ENCODE measurements at regions not wholly inside any gene's neighbourhood (a gene's known extent, or its start where the extent isn't known, plus 50 kb on each side); places are given as distances from the start of the nearest gene placed in this dataset.

DNA sequence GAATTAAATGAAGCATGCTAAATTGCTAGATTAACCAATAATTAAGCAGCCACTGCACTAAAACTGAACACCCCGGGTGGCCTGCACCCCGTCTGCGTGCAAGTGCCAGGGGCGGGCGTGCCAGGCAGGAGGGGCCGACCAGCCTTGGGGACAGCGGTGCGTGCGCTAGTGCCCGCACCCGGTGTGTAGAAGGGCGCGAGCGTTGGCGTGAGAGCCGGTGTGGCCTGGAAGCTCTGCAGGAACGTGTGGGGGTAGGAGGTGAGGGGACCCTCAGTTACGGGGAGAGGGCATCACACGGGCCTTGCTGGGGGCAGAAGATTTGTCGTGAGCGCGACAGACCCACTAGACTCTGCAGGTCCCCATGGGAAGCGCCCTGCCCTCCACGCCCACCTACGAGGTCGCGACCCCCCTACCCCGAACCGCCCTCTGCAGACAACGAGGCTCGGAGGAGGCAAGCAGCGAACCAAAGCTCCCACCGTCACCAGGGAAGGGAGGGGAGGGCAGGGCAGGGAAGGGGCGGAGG, 105.8 kb downstream of the FAM53A start:
- H3K9ac ChIP-seq (ENCODE audit: low read length in 2 of 2), result no peak overlapping the region
- peak overlapping the region in 1 of 2 donors; percentile 35 for H3K4me3 ChIP-seq (ENCODE audit: low read length in 2 of 2)
- H3K27me3 ChIP-seq (ENCODE audit: control insufficient read depth in 1 of 2, insufficient read depth in 2 of 2, low read length in 2 of 2), result peaks cover 2 to 7% of the 10 kb centered on the region in 2 donors
- H3K9me3 ChIP-seq (ENCODE audit: control insufficient read depth in 2 of 2, low read length in 2 of 2), result no peaks in the 10 kb centered on the region
- no peaks in the 10 kb centered on the region for H3K36me3 ChIP-seq (ENCODE audit: control insufficient read depth in 2 of 2, insufficient read depth in 2 of 2, low read length in 2 of 2)
- H3K4me1 ChIP-seq (ENCODE audit: control insufficient read depth, insufficient read depth, low read length), result peaks cover 11% of the 10 kb centered on the region
- no peak overlapping the region for H3K27ac ChIP-seq (ENCODE audit: low read length)

DNA sequence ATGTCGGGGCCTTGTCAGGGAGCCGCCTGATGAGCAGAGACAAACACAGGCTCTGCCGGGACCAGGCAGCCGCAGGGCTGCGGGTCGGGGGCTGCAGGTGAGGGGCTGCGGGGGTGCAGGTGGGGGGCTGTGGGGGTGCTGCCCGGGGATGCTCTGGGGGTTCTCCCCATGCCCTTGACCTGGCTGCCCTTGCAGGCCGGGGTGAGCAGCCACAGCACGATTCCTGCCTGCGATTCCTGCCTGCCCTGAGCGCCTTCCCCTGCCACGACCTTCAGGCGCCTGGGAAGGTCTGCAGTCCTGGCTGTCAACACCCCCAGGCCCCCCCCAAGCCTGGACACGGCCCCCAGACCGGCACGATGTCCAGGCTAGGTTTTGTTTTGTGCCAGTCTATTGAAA, 106.3 kb downstream of the FAM53A start:
- H3K36me3 ChIP-seq (ENCODE audit: control insufficient read depth in 2 of 2, insufficient read depth in 2 of 2, low read length in 2 of 2), result no peaks in the 10 kb centered on the region
- H3K9me3 ChIP-seq (ENCODE audit: control insufficient read depth in 2 of 2, low read length in 2 of 2), result no peaks in the 10 kb centered on the region
- H3K4me1 ChIP-seq (ENCODE audit: control insufficient read depth, insufficient read depth, low read length), result peaks cover 11% of the 10 kb centered on the region
- no peak overlapping the region for H3K27ac ChIP-seq (ENCODE audit: low read length)
- peaks cover 2 to 7% of the 10 kb centered on the region in 2 donors for H3K27me3 ChIP-seq (ENCODE audit: control insufficient read depth in 1 of 2, insufficient read depth in 2 of 2, low read length in 2 of 2)
- no peak overlapping the region for H3K9ac ChIP-seq (ENCODE audit: low read length in 2 of 2)
- H3K4me3 ChIP-seq (ENCODE audit: low read length in 2 of 2), result no peak overlapping the region

DNA sequence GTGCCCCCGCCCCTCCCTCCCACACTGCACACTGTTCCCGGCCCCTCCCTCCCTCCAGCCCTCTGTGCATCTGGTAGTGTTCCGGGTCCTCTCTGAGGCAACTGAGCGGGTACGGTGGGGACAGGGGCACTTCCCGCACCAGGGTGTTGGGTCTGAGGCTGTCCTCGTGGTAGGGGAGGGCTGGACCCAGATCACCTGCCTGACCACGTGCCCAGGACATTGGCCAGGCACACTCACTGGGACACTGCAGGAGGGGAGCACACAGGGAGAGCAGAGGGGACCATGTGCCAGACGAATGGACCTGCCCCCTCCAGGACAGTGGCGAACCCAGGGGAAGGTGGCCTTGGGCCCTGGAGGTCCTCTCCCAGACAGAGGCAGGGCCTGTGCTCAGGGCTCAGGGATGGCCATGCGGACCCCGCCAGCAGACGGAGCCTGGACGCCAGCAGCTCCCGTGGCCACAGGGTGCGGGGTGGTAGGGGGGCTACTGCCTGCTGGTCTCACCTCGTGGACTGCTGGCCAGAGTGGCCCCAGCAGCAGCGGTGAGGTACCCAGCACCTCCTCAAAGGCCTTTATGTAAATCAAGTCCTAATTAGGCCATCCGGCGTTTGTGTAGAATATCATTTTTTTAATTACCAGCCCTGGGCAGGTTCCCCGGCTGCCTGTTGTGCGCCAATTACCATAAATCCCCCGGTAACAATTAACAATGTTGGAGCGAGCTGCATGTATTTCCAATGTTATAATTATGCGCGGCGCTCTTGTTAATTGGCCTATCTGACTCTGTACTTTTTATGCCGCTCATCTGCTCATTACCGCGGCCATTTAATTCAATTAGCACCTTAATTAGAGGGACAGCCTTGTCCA, 106.9 kb downstream of the FAM53A start:
- H3K36me3 ChIP-seq (ENCODE audit: control insufficient read depth in 2 of 2, insufficient read depth in 2 of 2, low read length in 2 of 2), result no peaks in the 10 kb centered on the region
- H3K4me1 ChIP-seq (ENCODE audit: control insufficient read depth, insufficient read depth, low read length), result peaks cover 11% of the 10 kb centered on the region
- no peaks in the 10 kb centered on the region for H3K9me3 ChIP-seq (ENCODE audit: control insufficient read depth in 2 of 2, low read length in 2 of 2)
- H3K4me3 ChIP-seq (ENCODE audit: low read length in 2 of 2), result no peak overlapping the region
- H3K27me3 ChIP-seq (ENCODE audit: control insufficient read depth in 1 of 2, insufficient read depth in 2 of 2, low read length in 2 of 2), result peaks cover 2 to 7% of the 10 kb centered on the region in 2 donors
- no peak overlapping the region for H3K27ac ChIP-seq (ENCODE audit: low read length)
- H3K9ac ChIP-seq (ENCODE audit: low read length in 2 of 2), result no peak overlapping the region

DNA sequence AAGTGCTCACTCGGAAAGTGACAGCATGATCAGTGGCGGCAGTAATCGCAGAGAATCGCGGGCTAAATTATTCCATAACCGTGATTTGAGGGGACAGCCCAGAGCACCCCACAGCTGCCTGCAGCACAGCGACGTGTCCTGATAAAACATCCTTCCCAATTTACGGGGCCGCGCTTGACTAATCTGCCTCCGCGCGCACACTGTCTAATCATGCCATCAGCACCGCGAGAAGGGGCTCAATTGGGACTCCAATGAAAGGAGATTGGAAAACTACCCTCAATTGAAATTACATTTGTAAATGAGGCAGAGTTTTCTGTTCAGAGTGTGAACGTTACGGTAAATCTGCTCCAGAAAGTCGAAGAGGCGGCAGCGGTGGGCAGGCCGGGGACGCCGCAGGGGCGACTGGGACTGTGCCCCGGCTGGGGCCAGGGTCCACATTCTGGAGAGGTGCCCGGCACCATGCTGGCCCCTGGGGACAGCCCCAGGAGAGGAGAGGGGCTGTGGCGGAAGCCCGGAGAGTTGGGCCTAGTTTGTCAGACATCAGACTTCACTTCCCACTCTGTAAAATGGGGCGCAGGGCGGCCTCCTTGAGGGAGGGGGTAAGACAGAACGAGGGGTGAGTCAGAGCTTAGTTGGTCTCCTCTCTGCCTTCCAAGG, 107.7 kb downstream of the FAM53A start:
- no peak overlapping the region for H3K4me3 ChIP-seq (ENCODE audit: low read length in 2 of 2)
- H3K36me3 ChIP-seq (ENCODE audit: control insufficient read depth in 2 of 2, insufficient read depth in 2 of 2, low read length in 2 of 2), result no peaks in the 10 kb centered on the region
- no peak overlapping the region for H3K9ac ChIP-seq (ENCODE audit: low read length in 2 of 2)
- no peak overlapping the region for H3K27ac ChIP-seq (ENCODE audit: low read length)
- H3K4me1 ChIP-seq (ENCODE audit: control insufficient read depth, insufficient read depth, low read length), result peaks cover 11% of the 10 kb centered on the region
- no peaks in the 10 kb centered on the region for H3K9me3 ChIP-seq (ENCODE audit: control insufficient read depth in 2 of 2, low read length in 2 of 2)
- peaks cover 2 to 7% of the 10 kb centered on the region in 2 donors for H3K27me3 ChIP-seq (ENCODE audit: control insufficient read depth in 1 of 2, insufficient read depth in 2 of 2, low read length in 2 of 2)

DNA sequence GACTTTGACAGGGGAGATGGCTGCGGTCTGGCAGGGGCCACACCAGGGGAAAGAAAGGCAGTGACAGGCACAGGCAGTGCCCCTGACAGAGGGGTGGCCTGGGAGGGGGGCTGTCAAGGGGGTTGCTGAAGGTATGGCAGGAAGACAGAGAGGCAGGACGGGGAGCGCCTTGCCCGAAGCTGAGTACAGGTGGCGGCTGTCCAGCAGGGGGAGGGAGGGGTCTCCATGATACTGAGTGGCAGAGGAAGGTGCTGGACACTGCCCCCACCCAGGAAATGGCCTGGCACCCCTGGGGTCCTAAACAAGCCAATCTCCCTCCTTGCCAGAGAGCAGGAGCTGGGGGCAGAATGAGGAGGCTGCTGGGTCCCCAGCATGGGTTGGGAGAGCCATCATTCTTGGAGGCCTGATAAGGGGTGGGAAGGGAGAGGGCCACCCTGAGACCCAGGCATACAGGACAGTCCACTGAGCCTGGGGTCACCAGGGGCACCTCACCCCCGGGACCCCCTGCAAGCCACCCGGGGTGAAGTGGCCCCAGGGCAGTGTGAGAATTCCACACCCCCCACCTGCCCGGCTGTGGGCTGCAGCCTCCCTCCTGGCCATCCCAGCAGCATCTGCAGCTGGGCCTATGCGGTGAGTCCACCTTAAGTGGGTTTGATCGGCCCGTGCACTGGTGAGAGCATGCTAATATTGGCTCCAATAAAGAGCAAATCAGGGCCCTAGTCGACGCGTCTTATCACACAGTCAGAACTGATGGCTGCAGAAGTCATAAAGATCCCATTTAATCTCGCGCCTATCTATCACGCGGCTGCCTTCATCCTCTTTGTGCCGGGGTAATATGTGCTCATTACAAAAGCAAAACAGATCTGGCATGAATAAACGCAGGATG, 108.5 kb downstream of the FAM53A start:
- H3K9ac ChIP-seq (ENCODE audit: low read length in 2 of 2), result no peak overlapping the region
- no peak overlapping the region for H3K27ac ChIP-seq (ENCODE audit: low read length)
- no peak overlapping the region for H3K4me3 ChIP-seq (ENCODE audit: low read length in 2 of 2)
- peaks cover 11% of the 10 kb centered on the region for H3K4me1 ChIP-seq (ENCODE audit: control insufficient read depth, insufficient read depth, low read length)
- H3K27me3 ChIP-seq (ENCODE audit: control insufficient read depth in 1 of 2, insufficient read depth in 2 of 2, low read length in 2 of 2), result peaks cover 2 to 7% of the 10 kb centered on the region in 2 donors
- no peaks in the 10 kb centered on the region for H3K36me3 ChIP-seq (ENCODE audit: control insufficient read depth in 2 of 2, insufficient read depth in 2 of 2, low read length in 2 of 2)
- no peaks in the 10 kb centered on the region for H3K9me3 ChIP-seq (ENCODE audit: control insufficient read depth in 2 of 2, low read length in 2 of 2)

DNA sequence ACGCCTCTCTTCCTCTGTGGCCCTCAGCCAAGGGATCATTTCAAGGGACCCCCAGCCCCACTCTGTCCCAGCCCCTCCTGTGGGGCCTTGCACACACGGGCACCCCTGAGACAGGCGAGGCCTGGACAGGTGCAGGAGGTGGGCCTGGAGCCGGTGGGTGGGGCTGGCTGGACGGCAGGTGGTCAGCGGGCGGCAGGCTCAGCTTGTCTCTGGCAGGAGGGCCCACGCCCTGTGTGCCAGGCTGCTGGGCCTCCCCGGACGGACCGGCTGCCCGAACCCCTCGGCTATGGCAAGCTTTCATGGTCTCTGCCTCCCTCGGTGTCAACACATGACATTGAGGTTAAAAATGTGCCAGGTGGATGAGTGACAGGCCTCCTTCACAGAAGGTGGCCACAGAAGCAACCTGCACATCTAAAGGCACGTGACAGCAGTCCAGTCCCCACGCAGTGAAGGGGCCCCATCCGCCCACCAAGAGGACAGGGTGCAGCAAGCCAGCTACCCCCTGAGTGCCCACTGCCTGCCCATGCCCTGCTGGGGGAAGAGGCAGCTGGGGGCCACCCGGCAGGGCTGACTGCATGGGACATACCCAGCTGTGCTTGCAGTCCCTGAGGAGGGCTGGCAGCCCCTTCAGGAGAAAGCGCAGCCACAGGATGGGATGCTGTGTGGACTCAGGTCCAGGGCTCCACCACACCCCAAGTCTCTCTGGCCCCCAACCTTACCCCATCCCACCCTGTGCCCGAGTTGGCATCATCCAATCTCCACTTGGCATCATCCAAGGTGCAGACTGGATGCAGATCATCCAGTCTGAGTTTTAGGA, 109.3 kb downstream of the FAM53A start:
- no peaks in the 10 kb centered on the region for H3K9me3 ChIP-seq (ENCODE audit: control insufficient read depth in 2 of 2, low read length in 2 of 2)
- H3K27ac ChIP-seq (ENCODE audit: low read length), result no peak overlapping the region
- no peak overlapping the region for H3K4me3 ChIP-seq (ENCODE audit: low read length in 2 of 2)
- peaks cover 11% of the 10 kb centered on the region for H3K4me1 ChIP-seq (ENCODE audit: control insufficient read depth, insufficient read depth, low read length)
- H3K27me3 ChIP-seq (ENCODE audit: control insufficient read depth in 1 of 2, insufficient read depth in 2 of 2, low read length in 2 of 2), result peaks cover 2 to 7% of the 10 kb centered on the region in 2 donors
- H3K36me3 ChIP-seq (ENCODE audit: control insufficient read depth in 2 of 2, insufficient read depth in 2 of 2, low read length in 2 of 2), result no peaks in the 10 kb centered on the region
- H3K9ac ChIP-seq (ENCODE audit: low read length in 2 of 2), result no peak overlapping the region

DNA sequence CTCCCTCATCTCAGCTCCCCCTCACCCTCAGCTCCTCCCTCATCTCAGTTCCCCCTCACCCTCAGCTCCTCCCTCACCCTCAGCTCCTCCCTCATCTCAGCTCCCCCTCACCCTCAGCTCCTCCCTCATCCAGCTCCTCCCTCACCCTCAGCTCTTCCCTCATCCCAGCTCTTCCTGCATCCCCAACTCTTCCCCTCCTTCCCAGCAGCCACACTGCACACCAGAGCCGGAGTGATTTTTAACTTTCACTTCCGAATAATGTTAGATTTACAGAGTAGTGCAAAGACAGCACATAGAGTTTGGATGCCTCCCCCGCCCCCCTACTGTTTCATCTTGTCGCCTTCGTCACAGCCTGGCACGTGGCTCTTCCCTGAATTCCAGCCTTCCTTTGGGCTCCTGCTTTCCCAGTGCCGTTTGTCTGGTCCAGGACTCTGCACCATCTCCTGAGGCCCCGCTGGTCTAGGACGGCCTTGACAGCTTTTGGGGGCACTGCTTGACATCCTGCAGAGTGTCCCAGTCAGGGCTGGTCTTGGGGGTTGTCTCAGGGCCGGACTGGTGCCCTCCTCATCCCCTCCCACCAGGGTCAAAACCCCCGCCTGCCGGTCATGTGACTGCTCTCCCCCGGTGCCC, 110.2 kb downstream of the FAM53A start:
- Histone ChIP-seq H3K9me3 (ENCODE audit: control insufficient read depth in 2 of 2, low read length in 2 of 2) (no peaks in the 10 kb centered on the region), H3K36me3 (ENCODE audit: control insufficient read depth in 2 of 2, insufficient read depth in 2 of 2, low read length in 2 of 2) (no peaks in the 10 kb centered on the region), H3K27ac (ENCODE audit: low read length) (no peak overlapping the region), H3K4me3 (ENCODE audit: low read length in 2 of 2) (no peak overlapping the region), H3K27me3 (ENCODE audit: control insufficient read depth in 1 of 2, insufficient read depth in 2 of 2, low read length in 2 of 2) (peaks cover 2 to 7% of the 10 kb centered on the region in 2 donors), H3K4me1 (ENCODE audit: control insufficient read depth, insufficient read depth, low read length) (peaks cover 5% of the 10 kb centered on the region), H3K9ac (ENCODE audit: low read length in 2 of 2) (no peak overlapping the region)

DNA sequence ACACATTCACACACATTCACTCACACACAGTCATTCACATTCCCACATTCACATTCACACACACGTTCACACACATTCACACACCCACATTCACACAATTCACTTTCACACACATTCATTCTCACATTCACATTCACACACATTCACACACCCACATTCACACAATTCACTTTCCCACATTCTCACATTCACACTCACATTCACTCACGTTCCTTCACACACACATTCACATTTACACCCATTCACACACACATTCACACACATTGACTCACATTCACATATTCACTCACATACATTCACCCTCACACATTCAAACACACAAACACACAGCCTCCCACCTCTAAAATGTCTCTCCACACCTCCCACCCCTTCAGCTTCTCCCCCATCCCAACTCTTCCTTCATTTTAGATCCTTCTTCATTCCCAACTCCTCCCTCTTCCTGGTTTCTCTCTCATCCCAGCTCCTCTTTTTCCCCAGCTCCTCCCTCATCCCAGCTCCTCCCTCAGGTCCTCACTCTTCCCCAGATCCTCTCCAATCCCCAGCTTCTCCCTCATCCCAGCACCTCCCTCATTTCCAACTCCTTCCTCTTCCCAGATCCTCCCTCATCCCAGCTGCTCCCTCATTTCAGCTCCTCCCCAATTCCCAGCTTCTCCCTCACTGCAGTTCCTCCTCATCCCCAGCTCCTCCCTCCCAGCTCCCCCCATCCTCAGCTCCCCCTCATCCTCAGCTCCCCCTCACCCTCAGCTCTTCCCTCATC, 111.0 kb downstream of the FAM53A start:
- Histone ChIP-seq H3K4me1 (ENCODE audit: control insufficient read depth, insufficient read depth, low read length) (peaks cover 1% of the 10 kb centered on the region), H3K27ac (ENCODE audit: low read length) (no peak overlapping the region), H3K9me3 (ENCODE audit: control insufficient read depth in 2 of 2, low read length in 2 of 2) (no peaks in the 10 kb centered on the region), H3K36me3 (ENCODE audit: control insufficient read depth in 2 of 2, insufficient read depth in 2 of 2, low read length in 2 of 2) (no peaks in the 10 kb centered on the region), H3K9ac (ENCODE audit: low read length in 2 of 2) (no peak overlapping the region), H3K27me3 (ENCODE audit: control insufficient read depth in 1 of 2, insufficient read depth in 2 of 2, low read length in 2 of 2) (peaks cover 2 to 3% of the 10 kb centered on the region in 2 donors), H3K4me3 (ENCODE audit: low read length in 2 of 2) (no peak overlapping the region)

DNA sequence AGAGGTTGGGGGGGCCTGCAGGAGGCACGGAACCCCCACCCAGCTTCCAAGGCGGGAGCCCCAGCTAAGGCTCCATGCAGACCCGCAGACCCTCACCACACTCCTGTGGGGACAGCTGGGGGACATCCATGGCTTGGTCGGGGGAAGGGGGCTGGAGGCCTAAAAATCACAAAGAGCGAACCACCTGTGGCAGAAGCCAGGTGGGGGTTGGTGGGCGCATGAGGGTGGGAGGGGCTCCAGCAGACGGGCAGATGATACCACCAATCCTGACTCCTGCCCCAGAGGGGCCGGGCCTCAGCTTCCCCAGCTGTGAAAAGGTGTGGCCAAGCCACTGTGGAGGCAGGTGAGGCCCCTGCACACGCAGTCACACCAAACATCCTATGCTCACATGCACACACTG, 111.6 kb downstream of the FAM53A start:
- H3K27me3 ChIP-seq (ENCODE audit: control insufficient read depth in 1 of 2, insufficient read depth in 2 of 2, low read length in 2 of 2), result peaks cover 2 to 6% of the 10 kb centered on the region in 2 donors
- H3K9ac ChIP-seq (ENCODE audit: low read length in 2 of 2), result no peak overlapping the region
- no peaks in the 10 kb centered on the region for H3K36me3 ChIP-seq (ENCODE audit: control insufficient read depth in 2 of 2, insufficient read depth in 2 of 2, low read length in 2 of 2)
- H3K4me1 ChIP-seq (ENCODE audit: control insufficient read depth, insufficient read depth, low read length), result no peaks in the 10 kb centered on the region
- no peak overlapping the region for H3K4me3 ChIP-seq (ENCODE audit: low read length in 2 of 2)
- no peaks in the 10 kb centered on the region for H3K9me3 ChIP-seq (ENCODE audit: control insufficient read depth in 2 of 2, low read length in 2 of 2)
- H3K27ac ChIP-seq (ENCODE audit: low read length), result no peak overlapping the region

Measured in stomach smooth muscle (tissue), 2 donors.